ENCODE measurements at regions not wholly inside any gene's neighbourhood (a gene's known extent, or its start where the extent isn't known, plus 50 kb on each side); places are given as distances from the start of the nearest gene placed in this dataset.

GRCh38 chr12:60847281-60847680, 1251.5 kb downstream of the SLC16A7 start:
- Histone ChIP-seq H3K4me3 (ENCODE audit: low read length) (no peak overlapping the region), H3K36me3 (ENCODE audit: control insufficient read depth, insufficient read depth, low read length) (no peaks in the 10 kb centered on the region), H3K9me3 (ENCODE audit: control insufficient read depth, insufficient read depth, low read length) (no peaks in the 10 kb centered on the region), H3K27me3 (ENCODE audit: control insufficient read depth, insufficient read depth, low read length) (no peaks in the 10 kb centered on the region), H3K4me1 (ENCODE audit: control insufficient read depth, insufficient read depth, low read length) (no peaks in the 10 kb centered on the region), H3K27ac (ENCODE audit: low read length) (no peak overlapping the region)
- no peak for DNase-seq (ENCODE audit: low read depth, low spot score)
- WGBS (ENCODE audit: insufficient coverage, insufficient read length), result no CpG with 5 or more reads among the region's 4 CpGs

GRCh38 chr12:60849723-60850122, 1253.9 kb downstream of the SLC16A7 start:
- H3K9me3 ChIP-seq (ENCODE audit: control insufficient read depth, insufficient read depth, low read length), result no peaks in the 10 kb centered on the region
- no peaks in the 10 kb centered on the region for H3K36me3 ChIP-seq (ENCODE audit: control insufficient read depth, insufficient read depth, low read length)
- no peak overlapping the region for H3K4me3 ChIP-seq (ENCODE audit: low read length)
- no CpG with 5 or more reads among the region's 3 CpGs for WGBS (ENCODE audit: insufficient coverage, insufficient read length)
- H3K27me3 ChIP-seq (ENCODE audit: control insufficient read depth, insufficient read depth, low read length), result no peaks in the 10 kb centered on the region
- H3K4me1 ChIP-seq (ENCODE audit: control insufficient read depth, insufficient read depth, low read length), result no peaks in the 10 kb centered on the region
- no peak overlapping the region for H3K27ac ChIP-seq (ENCODE audit: low read length)
- no peak for DNase-seq (ENCODE audit: low read depth, low spot score)

DNA sequence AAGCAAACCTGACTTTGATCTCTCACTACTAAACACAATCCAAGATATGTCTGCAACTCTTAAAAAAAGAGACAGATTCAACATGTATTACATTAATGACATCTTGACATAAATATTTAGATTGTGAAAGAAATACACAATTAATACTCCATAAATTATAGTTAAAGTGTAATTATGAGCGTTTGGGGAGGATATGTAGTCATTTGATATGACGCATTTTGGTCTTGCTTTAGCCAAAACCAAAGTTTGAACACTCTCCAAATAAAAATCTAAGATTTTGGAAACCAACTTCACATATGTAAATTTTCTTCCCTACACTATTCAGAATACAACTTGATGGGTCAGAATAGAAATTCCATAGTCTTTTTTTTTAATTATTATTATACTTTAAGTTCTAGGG, 1257.6 kb downstream of the SLC16A7 start:
- no peak for DNase-seq (ENCODE audit: low read depth, low spot score)
- Histone ChIP-seq H3K4me3 (ENCODE audit: low read length) (no peak overlapping the region), H3K9me3 (ENCODE audit: control insufficient read depth, insufficient read depth, low read length) (no peaks in the 10 kb centered on the region), H3K27me3 (ENCODE audit: control insufficient read depth, insufficient read depth, low read length) (no peaks in the 10 kb centered on the region), H3K27ac (ENCODE audit: low read length) (no peak overlapping the region), H3K36me3 (ENCODE audit: control insufficient read depth, insufficient read depth, low read length) (no peaks in the 10 kb centered on the region), H3K4me1 (ENCODE audit: control insufficient read depth, insufficient read depth, low read length) (no peaks in the 10 kb centered on the region)
- WGBS (ENCODE audit: insufficient coverage, insufficient read length), result no CpG with 5 or more reads among the region's 2 CpGs

DNA sequence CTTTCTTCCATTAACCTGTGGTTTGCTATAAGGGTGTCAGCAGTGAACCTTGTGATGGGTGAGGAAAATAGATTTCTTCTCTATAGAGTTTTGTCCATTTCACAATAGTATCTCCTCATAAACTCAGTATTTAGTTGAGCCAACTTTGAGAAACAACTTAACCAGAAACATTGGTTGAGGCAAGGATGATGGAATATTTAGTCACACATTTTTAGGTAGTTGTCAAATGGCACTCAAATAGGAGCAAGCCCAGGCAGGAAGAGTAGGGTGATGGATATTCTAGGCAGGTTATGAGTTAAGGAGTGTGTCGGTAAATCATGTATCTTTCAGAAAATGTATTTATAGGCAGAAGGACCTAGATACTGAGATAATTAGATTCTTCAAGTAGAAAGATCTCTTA, 1267.6 kb downstream of the SLC16A7 start:
- WGBS (ENCODE audit: insufficient coverage, insufficient read length), result no CpG with 5 or more reads among the region's 1 CpG
- no peak overlapping the region for H3K27ac ChIP-seq (ENCODE audit: low read length)

DNA sequence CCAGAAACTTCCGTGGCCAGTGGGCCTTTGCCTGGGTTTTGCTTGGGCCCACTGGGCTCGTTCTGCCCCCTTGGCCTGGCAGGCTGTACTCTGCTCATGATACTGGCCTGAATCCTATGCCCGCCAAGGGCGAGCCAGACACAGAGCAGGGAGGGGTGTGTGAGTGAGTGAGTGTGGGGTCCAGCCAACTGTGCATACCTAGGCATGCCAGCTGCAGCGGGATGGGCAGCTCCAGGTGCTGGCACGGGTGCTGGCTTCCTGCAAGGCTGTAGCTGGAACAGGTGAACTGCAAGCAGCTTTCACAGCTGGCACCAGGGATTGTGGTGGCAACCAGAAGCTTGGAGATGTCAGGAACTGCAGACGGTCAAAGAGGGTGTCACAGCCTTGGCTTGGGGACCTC, 1276.4 kb downstream of the SLC16A7 start:
- H3K4me3 ChIP-seq (ENCODE audit: low read length), result no peak overlapping the region
- no peaks in the 10 kb centered on the region for H3K27me3 ChIP-seq (ENCODE audit: control insufficient read depth, insufficient read depth, low read length)
- H3K27ac ChIP-seq (ENCODE audit: low read length), result no peak overlapping the region
- no peak for DNase-seq (ENCODE audit: low read depth, low spot score)
- WGBS (ENCODE audit: insufficient coverage, insufficient read length), result no CpG with 5 or more reads among the region's 7 CpGs
- no peaks in the 10 kb centered on the region for H3K9me3 ChIP-seq (ENCODE audit: control insufficient read depth, insufficient read depth, low read length)
- no peaks in the 10 kb centered on the region; the same call in 1 of the 2 replicates for H3K4me1 ChIP-seq (ENCODE audit: control insufficient read depth, insufficient read depth, low read length)
- H3K36me3 ChIP-seq (ENCODE audit: control insufficient read depth, insufficient read depth, low read length), result no peaks in the 10 kb centered on the region

More for the DNA sequence above, 1267.6 kb downstream of the SLC16A7 start:
- Histone ChIP-seq H3K36me3 (ENCODE audit: control insufficient read depth, insufficient read depth, low read length) (no peaks in the 10 kb centered on the region), H3K9me3 (ENCODE audit: control insufficient read depth, insufficient read depth, low read length) (no peaks in the 10 kb centered on the region), H3K4me1 (ENCODE audit: control insufficient read depth, insufficient read depth, low read length) (no peaks in the 10 kb centered on the region), H3K4me3 (ENCODE audit: low read length) (no peak overlapping the region), H3K27me3 (ENCODE audit: control insufficient read depth, insufficient read depth, low read length) (no peaks in the 10 kb centered on the region)
- no peak for DNase-seq (ENCODE audit: low read depth, low spot score)

DNA sequence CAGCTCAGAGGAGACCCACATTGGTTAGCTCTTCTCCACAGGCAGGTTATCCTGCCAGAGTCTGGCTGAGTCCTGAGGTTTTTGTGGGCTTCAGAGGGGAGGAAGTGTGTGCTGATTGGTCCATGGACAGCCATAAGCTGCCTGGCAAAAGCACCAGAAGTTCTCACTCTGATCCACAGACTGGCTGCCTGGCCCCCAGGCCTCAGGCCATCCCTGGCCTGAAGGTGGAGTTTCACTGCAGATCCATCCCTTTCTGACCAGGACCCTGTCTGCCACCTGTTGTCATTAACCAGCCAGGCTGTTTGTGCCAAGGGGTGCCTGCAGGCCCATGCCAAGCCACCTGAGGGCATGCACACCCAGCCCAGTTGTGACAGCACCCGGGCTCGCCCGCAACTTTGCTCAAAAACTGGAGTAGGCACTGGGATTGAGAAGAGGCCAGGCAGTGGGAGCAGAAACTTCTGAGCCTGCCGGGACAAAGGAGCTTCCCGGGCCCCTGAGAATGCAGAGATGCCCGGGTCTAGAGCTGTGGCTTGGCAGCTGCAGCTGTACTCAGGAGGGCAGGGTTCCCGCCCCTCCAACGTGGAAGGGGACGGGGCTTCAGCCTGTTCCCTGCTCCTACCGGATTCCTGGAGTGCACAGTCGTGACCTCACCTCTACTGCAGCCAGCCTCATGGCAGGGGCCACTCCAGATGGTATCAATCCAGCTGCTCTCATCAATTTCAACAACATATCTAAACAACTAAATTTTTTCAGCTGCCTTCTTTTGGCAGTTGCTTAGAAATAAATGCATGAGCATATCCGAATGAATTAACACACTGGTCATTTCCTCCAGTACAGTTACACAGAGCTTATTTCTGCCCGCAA, 1277.3 kb downstream of the SLC16A7 start:
- Histone ChIP-seq H3K4me3 (ENCODE audit: low read length) (no peak overlapping the region), H3K9me3 (ENCODE audit: control insufficient read depth, insufficient read depth, low read length) (no peaks in the 10 kb centered on the region), H3K4me1 (ENCODE audit: control insufficient read depth, insufficient read depth, low read length) (no peaks in the 10 kb centered on the region; the same call in 1 of the 2 replicates), H3K36me3 (ENCODE audit: control insufficient read depth, insufficient read depth, low read length) (no peaks in the 10 kb centered on the region), H3K27ac (ENCODE audit: low read length) (no peak overlapping the region), H3K27me3 (ENCODE audit: control insufficient read depth, insufficient read depth, low read length) (no peaks in the 10 kb centered on the region)
- WGBS (ENCODE audit: insufficient coverage, insufficient read length), result no CpG with 5 or more reads among the region's 13 CpGs
- DNase-seq (ENCODE audit: low read depth, low spot score), result no peak

DNA sequence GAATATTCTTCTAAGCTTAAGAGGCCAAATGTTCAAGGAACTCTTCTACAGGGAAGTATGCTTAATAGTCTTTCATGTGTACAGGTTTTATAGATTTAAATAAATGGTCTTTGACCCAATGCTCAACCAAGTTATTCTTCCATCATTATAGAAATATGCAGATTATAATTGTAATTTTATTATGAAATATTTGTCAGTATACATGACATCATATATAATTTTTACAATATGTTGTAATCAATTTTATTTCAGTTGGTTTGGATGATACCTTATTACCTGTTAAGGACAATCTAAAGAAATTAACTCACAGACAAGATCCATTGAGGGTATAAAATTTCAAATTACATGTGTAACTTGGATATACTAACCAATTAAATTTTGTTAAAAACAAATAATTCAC, 1278.3 kb downstream of the SLC16A7 start:
- Histone ChIP-seq H3K4me1 (ENCODE audit: control insufficient read depth, insufficient read depth, low read length) (no peaks in the 10 kb centered on the region; the same call in 1 of the 2 replicates), H3K4me3 (ENCODE audit: low read length) (no peak overlapping the region), H3K36me3 (ENCODE audit: control insufficient read depth, insufficient read depth, low read length) (no peaks in the 10 kb centered on the region), H3K27me3 (ENCODE audit: control insufficient read depth, insufficient read depth, low read length) (no peaks in the 10 kb centered on the region), H3K9me3 (ENCODE audit: control insufficient read depth, insufficient read depth, low read length) (no peaks in the 10 kb centered on the region), H3K27ac (ENCODE audit: low read length) (no peak overlapping the region)
- DNase-seq (ENCODE audit: low read depth, low spot score), result no peak

DNA sequence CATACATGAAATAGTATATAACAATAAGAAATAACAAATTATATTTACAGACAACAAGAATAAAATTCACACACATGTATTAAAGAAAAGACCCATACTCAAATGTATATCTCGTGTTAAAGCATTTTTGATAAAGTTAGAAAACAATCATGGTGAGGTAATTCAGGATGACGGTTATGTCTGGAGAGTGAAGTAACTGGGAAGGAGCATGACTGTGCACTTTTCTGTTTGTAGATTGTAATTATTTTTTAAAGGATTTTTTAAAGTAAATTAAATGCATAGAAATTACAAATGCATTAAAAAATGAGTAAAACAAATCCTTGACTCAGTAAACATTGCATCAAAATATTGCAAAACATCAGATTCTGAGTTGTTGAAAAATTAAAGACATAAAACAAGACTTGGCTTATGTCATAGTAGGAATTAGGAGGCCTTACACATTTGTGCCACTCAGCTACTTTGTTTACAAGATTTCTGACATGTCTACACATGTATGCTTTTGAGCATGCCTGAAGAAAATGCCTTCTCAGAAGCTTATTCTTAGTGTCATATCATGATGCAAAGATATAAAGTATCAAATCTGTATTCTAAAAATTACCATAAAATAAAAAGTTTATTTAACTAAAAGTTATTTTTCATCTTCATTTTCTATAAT, 1325.1 kb downstream of the SLC16A7 start:
- Histone ChIP-seq H3K27me3 (ENCODE audit: control insufficient read depth, insufficient read depth, low read length) (no peaks in the 10 kb centered on the region), H3K4me1 (ENCODE audit: control insufficient read depth, insufficient read depth, low read length) (no peaks in the 10 kb centered on the region), H3K4me3 (ENCODE audit: low read length) (no peak overlapping the region), H3K9me3 (ENCODE audit: control insufficient read depth, insufficient read depth, low read length) (no peaks in the 10 kb centered on the region), H3K27ac (ENCODE audit: low read length) (no peak overlapping the region), H3K36me3 (ENCODE audit: control insufficient read depth, insufficient read depth, low read length) (no peaks in the 10 kb centered on the region)
- DNase-seq (ENCODE audit: low read depth, low spot score), result no peak
- no CpG with 5 or more reads among the region's 2 CpGs for WGBS (ENCODE audit: insufficient coverage, insufficient read length)

DNA sequence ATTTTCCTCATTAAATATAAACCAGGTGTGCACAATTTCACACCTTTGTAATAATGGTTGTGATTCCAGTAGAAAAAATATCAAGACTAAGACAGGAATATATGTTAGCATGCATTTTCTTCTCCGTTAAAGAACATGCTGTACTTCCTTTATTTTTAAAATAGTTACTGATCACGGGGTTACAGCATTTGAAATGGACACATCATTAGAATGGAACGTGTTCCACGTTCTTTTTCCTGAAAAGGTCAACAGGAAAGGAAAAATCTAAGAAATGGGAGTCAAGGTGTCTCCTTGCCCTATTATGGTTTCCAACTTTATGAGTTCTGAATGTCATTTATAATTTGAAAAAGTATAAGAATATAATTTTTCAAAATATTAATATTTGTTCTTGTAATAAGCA, 1325.7 kb downstream of the SLC16A7 start:
- Histone ChIP-seq H3K4me1 (ENCODE audit: control insufficient read depth, insufficient read depth, low read length) (no peaks in the 10 kb centered on the region), H3K27ac (ENCODE audit: low read length) (no peak overlapping the region), H3K4me3 (ENCODE audit: low read length) (no peak overlapping the region), H3K27me3 (ENCODE audit: control insufficient read depth, insufficient read depth, low read length) (no peaks in the 10 kb centered on the region), H3K36me3 (ENCODE audit: control insufficient read depth, insufficient read depth, low read length) (no peaks in the 10 kb centered on the region), H3K9me3 (ENCODE audit: control insufficient read depth, insufficient read depth, low read length) (no peaks in the 10 kb centered on the region)
- DNase-seq (ENCODE audit: low read depth, low spot score), result no peak
- whole genome bisulfite sequencing (ENCODE audit: insufficient coverage, insufficient read length), result no CpG with 5 or more reads among the region's 4 CpGs

DNA sequence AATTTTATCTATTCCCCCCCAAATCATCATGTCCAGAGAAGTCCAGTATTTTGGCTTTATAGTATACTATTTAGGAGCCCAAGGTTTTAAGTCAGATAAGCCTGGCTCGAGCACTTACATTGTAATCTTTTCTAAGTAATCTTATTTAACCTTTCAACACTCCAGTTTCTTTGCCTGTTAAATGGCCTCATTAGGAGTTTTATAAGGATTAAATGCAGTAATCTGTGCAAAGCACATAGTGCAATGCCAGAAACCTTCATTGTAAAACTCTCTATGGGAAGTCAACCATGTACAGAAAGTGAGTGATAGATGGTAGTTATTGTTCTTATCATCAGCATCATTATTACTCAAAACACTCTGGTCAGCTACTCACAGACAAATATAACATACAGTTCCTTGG, 1330.4 kb downstream of the SLC16A7 start:
- no peak overlapping the region for H3K4me3 ChIP-seq (ENCODE audit: low read length)
- H3K36me3 ChIP-seq (ENCODE audit: control insufficient read depth, insufficient read depth, low read length), result no peaks in the 10 kb centered on the region
- no CpG with 5 or more reads among the region's 1 CpG for WGBS (ENCODE audit: insufficient coverage, insufficient read length)
- no peaks in the 10 kb centered on the region for H3K4me1 ChIP-seq (ENCODE audit: control insufficient read depth, insufficient read depth, low read length)
- no peaks in the 10 kb centered on the region for H3K27me3 ChIP-seq (ENCODE audit: control insufficient read depth, insufficient read depth, low read length)
- no peaks in the 10 kb centered on the region for H3K9me3 ChIP-seq (ENCODE audit: control insufficient read depth, insufficient read depth, low read length)
- no peak overlapping the region for H3K27ac ChIP-seq (ENCODE audit: low read length)
- no peak for DNase-seq (ENCODE audit: low read depth, low spot score)

- H3K27ac ChIP-seq (ENCODE audit: low read length), result no peak overlapping the region
- H3K36me3 ChIP-seq (ENCODE audit: control insufficient read depth, insufficient read depth, low read length), result no peaks in the 10 kb centered on the region
- no peak overlapping the region for H3K4me3 ChIP-seq (ENCODE audit: low read length)
- H3K4me1 ChIP-seq (ENCODE audit: control insufficient read depth, insufficient read depth, low read length), result no peaks in the 10 kb centered on the region
- H3K27me3 ChIP-seq (ENCODE audit: control insufficient read depth, insufficient read depth, low read length), result no peaks in the 10 kb centered on the region
- H3K9me3 ChIP-seq (ENCODE audit: control insufficient read depth, insufficient read depth, low read length), result no peaks in the 10 kb centered on the region
- DNase-seq (ENCODE audit: low read depth, low spot score), result no peak
These were observed 1330.1 kb upstream of the USP15 start for GRCh38 chr12:60930151-60930550.
